ENCODE measurements at regions not wholly inside any gene's neighbourhood (a gene's known extent, or its start where the extent isn't known, plus 50 kb on each side); places are given as distances from the start of the nearest gene placed in this dataset.

DNA sequence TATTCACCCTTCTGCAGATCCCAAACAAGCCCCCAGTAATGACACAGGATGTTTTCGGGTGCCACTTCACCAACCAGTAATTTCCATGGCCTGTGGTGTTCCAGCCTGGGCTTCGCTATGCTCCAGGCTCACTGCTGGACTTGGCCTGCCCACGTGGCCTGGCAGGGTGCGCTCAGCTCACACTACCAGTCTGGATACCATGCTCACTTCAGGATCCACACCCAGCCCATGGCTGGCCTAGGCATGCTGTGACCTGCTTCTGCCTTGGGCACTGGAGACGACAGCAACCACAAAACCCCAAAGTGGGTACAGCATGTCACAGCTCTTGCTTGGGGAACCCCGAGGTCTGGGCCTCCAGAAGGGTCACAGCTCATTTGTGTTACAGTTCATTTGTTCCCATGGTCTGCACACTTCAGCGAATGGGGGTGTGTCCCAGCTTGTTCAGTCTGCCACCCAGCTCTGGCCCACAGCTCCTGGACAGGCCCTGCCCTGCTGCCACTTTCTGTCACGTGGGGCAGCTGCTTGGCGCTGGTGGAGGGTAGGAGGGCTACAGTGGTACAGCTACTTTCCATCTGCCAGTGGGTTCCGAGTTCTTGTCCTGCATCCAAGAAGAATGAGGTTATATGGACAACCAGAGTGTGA lies 650.8 kb downstream of the MCTP2 start:
- TF ChIP-seq, protein P1, sequence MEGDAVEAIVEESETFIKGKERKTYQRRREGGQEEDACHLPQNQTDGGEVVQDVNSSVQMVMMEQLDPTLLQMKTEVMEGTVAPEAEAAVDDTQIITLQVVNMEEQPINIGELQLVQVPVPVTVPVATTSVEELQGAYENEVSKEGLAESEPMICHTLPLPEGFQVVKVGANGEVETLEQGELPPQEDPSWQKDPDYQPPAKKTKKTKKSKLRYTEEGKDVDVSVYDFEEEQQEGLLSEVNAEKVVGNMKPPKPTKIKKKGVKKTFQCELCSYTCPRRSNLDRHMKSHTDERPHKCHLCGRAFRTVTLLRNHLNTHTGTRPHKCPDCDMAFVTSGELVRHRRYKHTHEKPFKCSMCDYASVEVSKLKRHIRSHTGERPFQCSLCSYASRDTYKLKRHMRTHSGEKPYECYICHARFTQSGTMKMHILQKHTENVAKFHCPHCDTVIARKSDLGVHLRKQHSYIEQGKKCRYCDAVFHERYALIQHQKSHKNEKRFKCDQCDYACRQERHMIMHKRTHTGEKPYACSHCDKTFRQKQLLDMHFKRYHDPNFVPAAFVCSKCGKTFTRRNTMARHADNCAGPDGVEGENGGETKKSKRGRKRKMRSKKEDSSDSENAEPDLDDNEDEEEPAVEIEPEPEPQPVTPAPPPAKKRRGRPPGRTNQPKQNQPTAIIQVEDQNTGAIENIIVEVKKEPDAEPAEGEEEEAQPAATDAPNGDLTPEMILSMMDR (IDR thresholded peaks at IDR 0.05) = no peak
- TF ChIP-seq POLR2AphosphoS5 (IDR thresholded peaks at IDR 0.05) (no peak), POLR2A (IDR thresholded peaks at IDR 0.05) (no peak)
